ENCODE measurements at regions not wholly inside any gene's neighbourhood (a gene's known extent, or its start where the extent isn't known, plus 50 kb on each side); places are given as distances from the start of the nearest gene placed in this dataset.

- TF ChIP-seq EZH2 (IDR thresholded peaks at IDR 0.05; ENCODE audit: insufficient read depth, low read length): no peak
- TF ChIP-seq CTCF (IDR thresholded peaks at IDR 0.05; ENCODE audit: insufficient read depth, low read depth, low read length): no peak
Measured at GRCh38 chr13:40344270-40345148, 321.9 kb downstream of the FOXO1 start.

Data from astrocyte (in vitro differentiated cells and primary cell).